GDM1 (cell line): ENCODE measurements at regions not wholly inside any gene's neighbourhood (a gene's known extent, or its start where the extent isn't known, plus 50 kb on each side); places are given as distances from the start of the nearest gene placed in this dataset.

Source experiments
- DNase-seq: peaks from one replicate; lab custom pipeline; 2025; lab: John Stamatoyannopoulos, UW

- DNase-seq: no peak
Observed at GRCh38 chr18:25810736-25811135, 279.7 kb downstream of the SS18 start.

GRCh38 chr18:25805939-25806338, 284.5 kb downstream of the SS18 start:
- no peak for DNase-seq

GRCh38 chr18:25805323-25805722, 285.1 kb downstream of the SS18 start:
- no peak for DNase-seq

GRCh38 chr18:25799231-25799630, 291.2 kb downstream of the SS18 start:
- DNase-seq: no peak

- no peak for DNase-seq
Observed at GRCh38 chr18:25798046-25798445, 292.4 kb downstream of the SS18 start.

GRCh38 chr18:25795213-25795612, 295.2 kb downstream of the SS18 start:
- no peak for DNase-seq

GRCh38 chr18:25787276-25787675, 303.1 kb downstream of the SS18 start:
- no peak for DNase-seq

- DNase-seq: no peak
Observed at GRCh38 chr18:25786758-25787157, 303.7 kb downstream of the SS18 start.

GRCh38 chr18:25780105-25780504, 310.3 kb downstream of the SS18 start:
- no peak for DNase-seq

GRCh38 chr18:25771796-25772195, 318.6 kb downstream of the SS18 start:
- no peak for DNase-seq

- no peak for DNase-seq
Observed at GRCh38 chr18:25764777-25765176, 325.6 kb downstream of the SS18 start.

GRCh38 chr18:25759111-25759510, 331.3 kb downstream of the SS18 start:
- no peak for DNase-seq

- no peak for DNase-seq
Observed at GRCh38 chr18:25743646-25744151, 346.7 kb downstream of the SS18 start.

- no peak for DNase-seq
Observed at GRCh38 chr18:25739376-25739775, 351.0 kb downstream of the SS18 start.

GRCh38 chr18:25737710-25738311, 352.6 kb downstream of the SS18 start:
- DNase-seq: no peak

GRCh38 chr18:25736516-25736915, 353.9 kb downstream of the SS18 start:
- no peak for DNase-seq

GRCh38 chr18:25735459-25735858, 355.0 kb downstream of the SS18 start:
- DNase-seq: no peak

- DNase-seq: no peak
Observed at GRCh38 chr18:25734336-25734735, 356.1 kb downstream of the SS18 start.

GRCh38 chr18:25732862-25733261, 357.6 kb downstream of the SS18 start:
- DNase-seq: no peak

- no peak for DNase-seq
Observed at GRCh38 chr18:25729072-25729471, 361.3 kb downstream of the SS18 start.

GRCh38 chr18:25727281-25727985, 363.0 kb downstream of the SS18 start:
- no peak for DNase-seq

- no peak for DNase-seq
Observed at GRCh38 chr18:25726298-25726697, 364.1 kb downstream of the SS18 start.

GRCh38 chr18:25725501-25725900, 364.9 kb downstream of the SS18 start:
- no peak for DNase-seq

- DNase-seq: no peak
Observed at GRCh38 chr18:25724997-25725396, 365.4 kb downstream of the SS18 start.
